ENCODE measurements at regions not wholly inside any gene's neighbourhood (a gene's known extent, or its start where the extent isn't known, plus 50 kb on each side); places are given as distances from the start of the nearest gene placed in this dataset.

GRCh38 chr5:4480528-4481349, 659.4 kb upstream of the ADAMTS16 start:
- Histone ChIP-seq H3K4me3 (ENCODE audit: low read depth, low read length) (no peak overlapping the region), H3K4me1 (ENCODE audit: insufficient read depth) (no peaks in the 10 kb centered on the region), H3K27ac (ENCODE audit: low read depth) (no peak overlapping the region), H3K36me3 (ENCODE audit: insufficient read depth) (no peaks in the 10 kb centered on the region)
- no peak for DNase-seq (ENCODE audit: extremely low spot score)
- 78% methylated on average over 18 of the region's 18 CpGs for WGBS

DNA sequence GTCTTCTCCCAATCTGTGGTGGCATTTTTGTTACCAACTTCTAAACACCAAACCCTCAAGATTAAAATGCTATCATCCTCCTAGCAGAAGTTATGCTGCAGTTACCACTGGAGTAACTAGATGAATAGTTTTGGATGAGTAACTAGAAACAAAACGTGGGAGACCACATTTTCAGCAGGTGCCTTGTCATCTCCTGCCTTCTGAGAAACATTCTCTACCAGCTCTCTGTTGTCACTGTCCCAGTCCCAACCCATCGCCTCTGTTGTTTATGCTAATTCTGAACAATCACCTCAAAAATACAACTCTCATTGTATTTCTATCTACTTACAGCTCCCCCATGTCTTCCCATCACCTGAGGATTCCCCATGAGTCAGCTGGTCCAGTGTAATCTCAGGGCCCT, 652.5 kb upstream of the ADAMTS16 start:
- 64% methylated on average over 2 of the region's 2 CpGs for whole genome bisulfite sequencing
- H3K4me3 ChIP-seq (ENCODE audit: low read depth, low read length): no peak overlapping the region
- no peak overlapping the region for H3K27ac ChIP-seq (ENCODE audit: low read depth)
- no peaks in the 10 kb centered on the region for H3K36me3 ChIP-seq (ENCODE audit: insufficient read depth)
- H3K4me1 ChIP-seq (ENCODE audit: insufficient read depth): no peaks in the 10 kb centered on the region
- no peak for DNase-seq (ENCODE audit: extremely low spot score)

DNA sequence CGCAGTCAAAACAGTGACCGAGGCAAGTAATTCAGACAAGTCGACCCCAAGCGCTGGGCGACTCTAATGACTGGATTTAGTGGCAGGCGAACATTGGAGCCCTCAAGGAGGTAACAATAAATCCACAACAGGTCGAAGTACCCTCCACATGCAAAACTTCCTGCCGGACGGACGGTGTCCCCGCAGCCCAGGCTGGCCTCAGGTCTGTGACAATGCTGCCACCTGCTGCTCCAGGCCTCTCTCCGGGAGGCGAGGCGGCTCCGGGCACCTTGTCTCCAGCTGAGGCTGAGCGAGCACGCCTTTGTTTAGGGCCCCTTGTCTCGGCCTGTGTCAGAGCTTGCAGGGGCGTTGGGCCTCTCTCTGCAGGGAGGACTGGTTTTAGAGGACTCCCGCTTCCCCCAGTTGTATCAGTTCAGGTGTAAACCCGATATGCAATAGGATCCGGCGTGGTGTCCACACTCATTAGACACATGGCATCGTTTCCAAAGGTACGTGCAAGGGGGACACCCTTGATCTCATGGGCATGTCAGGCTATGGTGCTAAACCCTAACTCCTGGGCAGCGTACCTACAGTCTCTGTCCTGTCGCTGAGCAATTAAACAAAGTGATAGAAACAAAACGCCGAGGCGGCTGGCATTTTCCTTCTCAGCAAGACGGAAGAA, 628.0 kb upstream of the ADAMTS16 start:
- no peak overlapping the region for H3K27ac ChIP-seq (ENCODE audit: low read depth)

DNA sequence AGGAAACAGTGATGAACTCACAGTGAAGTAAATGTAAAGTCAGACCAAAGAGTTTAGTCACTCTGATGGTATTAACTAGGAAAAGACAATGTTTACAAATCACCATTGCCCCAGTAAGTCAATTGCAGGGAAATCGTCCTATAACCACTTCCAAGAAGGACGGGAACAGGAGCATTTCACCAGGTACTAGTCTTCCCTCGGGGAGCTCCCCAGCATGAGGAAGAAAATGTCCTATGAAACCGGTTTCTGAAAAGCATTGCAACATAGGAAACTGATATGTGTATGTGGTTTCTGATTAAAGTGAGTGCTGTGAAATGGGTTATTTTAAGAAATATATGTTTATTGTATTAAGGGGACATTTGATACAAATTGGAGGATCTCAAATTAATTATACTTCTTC, 626.7 kb upstream of the ADAMTS16 start:
- no peak for DNase-seq (ENCODE audit: extremely low spot score)
- 48% methylated on average over 4 of the region's 4 CpGs for WGBS
- Histone ChIP-seq H3K4me3 (ENCODE audit: low read depth, low read length) (no peak overlapping the region), H3K27ac (ENCODE audit: low read depth) (no peak overlapping the region), H3K36me3 (ENCODE audit: insufficient read depth) (no peaks in the 10 kb centered on the region), H3K4me1 (ENCODE audit: insufficient read depth) (no peaks in the 10 kb centered on the region)

More for the DNA sequence above, 628.0 kb upstream of the ADAMTS16 start:
- Histone ChIP-seq H3K4me3 (ENCODE audit: low read depth, low read length) (no peak overlapping the region), H3K4me1 (ENCODE audit: insufficient read depth) (no peaks in the 10 kb centered on the region), H3K36me3 (ENCODE audit: insufficient read depth) (no peaks in the 10 kb centered on the region)
- no peak for DNase-seq (ENCODE audit: extremely low spot score)
- 36% methylated on average over 31 of the region's 31 CpGs for WGBS

DNA sequence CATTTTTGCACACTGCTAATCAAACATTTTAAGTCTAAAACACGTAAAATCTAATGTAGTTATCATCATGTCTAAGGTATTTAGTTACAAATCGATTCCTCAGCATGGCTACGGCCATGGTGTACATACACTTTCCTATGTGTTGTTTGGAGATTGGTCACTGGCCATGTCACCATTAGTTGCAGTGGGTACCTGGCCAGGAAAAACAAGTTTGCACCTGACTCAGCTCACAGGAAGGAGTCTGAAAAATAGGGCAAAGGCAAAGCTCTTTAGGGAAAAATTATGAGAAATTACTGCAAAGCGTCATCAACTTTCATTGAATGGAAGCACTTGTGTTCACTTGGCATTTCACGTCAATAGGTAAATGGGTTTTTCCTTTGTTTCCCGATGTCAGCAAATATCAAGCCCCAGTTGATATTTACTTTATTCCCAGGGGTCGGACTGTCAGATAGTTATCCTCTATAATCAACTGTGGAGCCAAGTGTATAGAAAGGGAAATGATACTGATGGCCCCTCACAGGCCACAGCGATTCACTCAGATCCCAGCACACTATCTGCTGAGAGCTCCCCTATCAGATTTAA, 626.0 kb upstream of the ADAMTS16 start:
- H3K4me3 ChIP-seq (ENCODE audit: low read depth, low read length): no peak overlapping the region
- H3K27ac ChIP-seq (ENCODE audit: low read depth): no peak overlapping the region

GRCh38 chr5:4518903-4519672, 621.0 kb upstream of the ADAMTS16 start:
- no peak overlapping the region for H3K27ac ChIP-seq (ENCODE audit: low read depth)
- H3K4me3 ChIP-seq (ENCODE audit: low read depth, low read length): no peak overlapping the region
- no peaks in the 10 kb centered on the region for H3K36me3 ChIP-seq (ENCODE audit: insufficient read depth)
- DNase-seq (ENCODE audit: extremely low spot score): no peak
- 74% methylated on average over 10 of the region's 10 CpGs for WGBS
- H3K4me1 ChIP-seq (ENCODE audit: insufficient read depth): no peaks in the 10 kb centered on the region

More for the DNA sequence above, 626.0 kb upstream of the ADAMTS16 start:
- 72% methylated on average over 8 of the region's 8 CpGs for WGBS
- no peaks in the 10 kb centered on the region for H3K36me3 ChIP-seq (ENCODE audit: insufficient read depth)
- no peaks in the 10 kb centered on the region for H3K4me1 ChIP-seq (ENCODE audit: insufficient read depth)
- no peak for DNase-seq (ENCODE audit: extremely low spot score)

- no peak overlapping the region for H3K27ac ChIP-seq (ENCODE audit: low read depth)
- H3K4me3 ChIP-seq (ENCODE audit: low read depth, low read length): no peak overlapping the region
- H3K36me3 ChIP-seq (ENCODE audit: insufficient read depth): no peaks in the 10 kb centered on the region
- H3K4me1 ChIP-seq (ENCODE audit: insufficient read depth): no peaks in the 10 kb centered on the region
- DNase-seq (ENCODE audit: extremely low spot score): no peak
- 73% methylated on average over 1 of the region's 1 CpG for WGBS
Measured at GRCh38 chr5:4520559-4520958, 619.6 kb upstream of the ADAMTS16 start.

- H3K4me3 ChIP-seq (ENCODE audit: low read depth, low read length): no peak overlapping the region
- no peak for DNase-seq (ENCODE audit: extremely low spot score)
Measured at GRCh38 chr5:4523038-4523437, 617.1 kb upstream of the ADAMTS16 start.

GRCh38 chr5:4531756-4532704, 608.1 kb upstream of the ADAMTS16 start:
- no peak overlapping the region for H3K27ac ChIP-seq (ENCODE audit: low read depth)
- WGBS: 51% methylated on average over 10 of the region's 10 CpGs
- H3K4me3 ChIP-seq (ENCODE audit: low read depth, low read length): no peak overlapping the region
- no peaks in the 10 kb centered on the region for H3K4me1 ChIP-seq (ENCODE audit: insufficient read depth)
- H3K36me3 ChIP-seq (ENCODE audit: insufficient read depth): no peaks in the 10 kb centered on the region
- DNase-seq (ENCODE audit: extremely low spot score): no peak

More at GRCh38 chr5:4523038-4523437, 617.1 kb upstream of the ADAMTS16 start:
- WGBS: 77% methylated on average over 6 of the region's 6 CpGs
- H3K4me1 ChIP-seq (ENCODE audit: insufficient read depth): no peaks in the 10 kb centered on the region
- no peak overlapping the region for H3K27ac ChIP-seq (ENCODE audit: low read depth)
- no peaks in the 10 kb centered on the region for H3K36me3 ChIP-seq (ENCODE audit: insufficient read depth)

DNA sequence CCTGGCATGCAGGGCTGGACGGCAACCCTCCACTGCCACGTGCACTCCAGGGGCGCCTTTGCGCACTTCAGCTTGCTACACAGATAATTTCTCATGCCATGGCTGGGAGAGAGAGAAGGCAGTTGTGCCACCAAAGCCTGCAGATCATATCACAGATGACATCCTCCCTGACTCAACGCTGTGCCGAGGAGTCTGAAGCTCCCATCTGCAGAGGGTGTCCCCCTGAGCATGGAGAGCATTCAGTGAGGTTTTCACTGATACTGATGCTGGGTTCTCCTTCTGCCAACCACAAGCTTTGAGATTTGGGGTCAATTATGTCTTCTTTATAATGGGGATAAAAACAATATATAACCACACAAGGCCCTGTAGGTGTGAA, 607.4 kb upstream of the ADAMTS16 start:
- H3K27ac ChIP-seq (ENCODE audit: low read depth): no peak overlapping the region
- WGBS: 84% methylated on average over 6 of the region's 6 CpGs
- H3K4me1 ChIP-seq (ENCODE audit: insufficient read depth): no peaks in the 10 kb centered on the region
- H3K36me3 ChIP-seq (ENCODE audit: insufficient read depth): no peaks in the 10 kb centered on the region
- H3K4me3 ChIP-seq (ENCODE audit: low read depth, low read length): no peak overlapping the region
- no peak for DNase-seq (ENCODE audit: extremely low spot score)

DNA sequence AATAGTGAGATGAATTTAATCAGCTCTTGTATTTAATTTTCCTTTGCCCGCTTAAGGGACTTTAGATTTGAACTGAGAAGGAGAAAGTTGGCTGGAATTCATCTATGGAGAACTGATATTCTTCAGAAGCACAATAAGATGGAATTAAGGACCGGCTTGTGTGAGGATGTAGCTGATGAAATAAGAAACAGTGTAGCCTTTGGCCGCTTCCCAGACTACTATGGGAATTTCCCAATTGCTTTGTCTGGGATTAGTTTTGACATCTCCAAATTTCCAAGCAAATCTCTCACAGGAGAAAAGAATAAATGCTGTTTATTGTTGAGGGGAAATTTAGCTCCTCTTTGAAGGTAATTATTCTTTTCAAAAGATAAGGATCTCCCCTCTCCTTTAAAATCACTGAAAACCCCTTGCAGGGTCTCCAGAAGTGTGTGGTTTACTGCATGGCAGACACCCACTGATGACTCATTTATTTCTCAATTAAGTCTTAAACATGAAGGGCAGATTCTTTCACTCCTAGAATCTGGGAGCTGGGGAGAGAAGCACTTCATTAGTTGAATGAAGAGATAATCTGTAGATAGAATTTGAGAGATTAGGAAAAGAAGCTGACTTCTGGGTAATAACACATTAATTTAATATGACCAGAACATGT, 606.5 kb upstream of the ADAMTS16 start:
- WGBS: 69% methylated on average over 3 of the region's 3 CpGs
- DNase-seq (ENCODE audit: extremely low spot score): no peak
- Histone ChIP-seq H3K27ac (ENCODE audit: low read depth) (no peak overlapping the region), H3K36me3 (ENCODE audit: insufficient read depth) (no peaks in the 10 kb centered on the region), H3K4me1 (ENCODE audit: insufficient read depth) (no peaks in the 10 kb centered on the region), H3K4me3 (ENCODE audit: low read depth, low read length) (no peak overlapping the region)

DNA sequence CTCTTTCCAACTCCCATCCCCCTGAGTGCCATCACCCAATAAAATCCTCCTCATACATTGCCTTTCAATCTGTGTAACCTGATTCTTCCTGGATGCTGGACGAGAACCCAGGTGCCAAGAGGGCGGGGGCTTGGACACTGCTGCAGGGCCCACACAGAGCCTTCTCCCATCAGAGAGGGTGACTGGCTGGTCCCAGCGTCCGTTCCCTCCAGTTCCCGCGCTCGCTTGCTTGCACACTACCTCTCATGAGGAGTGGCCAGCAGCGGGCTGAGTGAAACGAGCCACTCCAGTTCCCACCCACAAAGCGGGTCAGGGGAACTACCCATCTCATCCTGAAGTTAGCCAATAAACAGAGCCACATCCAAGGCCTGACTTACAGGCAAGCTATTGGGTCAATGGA, 602.6 kb upstream of the ADAMTS16 start:
- H3K27ac ChIP-seq (ENCODE audit: low read depth): no peak overlapping the region
- H3K36me3 ChIP-seq (ENCODE audit: insufficient read depth): no peaks in the 10 kb centered on the region
- 77% methylated on average over 10 of the region's 10 CpGs for WGBS
- no peaks in the 10 kb centered on the region for H3K4me1 ChIP-seq (ENCODE audit: insufficient read depth)
- H3K4me3 ChIP-seq (ENCODE audit: low read depth, low read length): no peak overlapping the region
- DNase-seq (ENCODE audit: extremely low spot score): no peak

Measured in urinary bladder (tissue), 3 donors.